GM12873 (cell line): ENCODE measurements at regions not wholly inside any gene's neighbourhood (a gene's known extent, or its start where the extent isn't known, plus 50 kb on each side); places are given as distances from the start of the nearest gene placed in this dataset.

Experiments used
- TF ChIP-seq, protein P1 (sequence below): IDR thresholded peaks from 2 replicates; pipeline ENCODE4 v1.5.1; 2012; ENCODE audit warnings: low read depth, mild to moderate bottlenecking, moderate library complexity, low read length, control low read depth; ENCODE audit not compliant: insufficient read depth; ENCODE audit errors: missing control alignments

DNA sequence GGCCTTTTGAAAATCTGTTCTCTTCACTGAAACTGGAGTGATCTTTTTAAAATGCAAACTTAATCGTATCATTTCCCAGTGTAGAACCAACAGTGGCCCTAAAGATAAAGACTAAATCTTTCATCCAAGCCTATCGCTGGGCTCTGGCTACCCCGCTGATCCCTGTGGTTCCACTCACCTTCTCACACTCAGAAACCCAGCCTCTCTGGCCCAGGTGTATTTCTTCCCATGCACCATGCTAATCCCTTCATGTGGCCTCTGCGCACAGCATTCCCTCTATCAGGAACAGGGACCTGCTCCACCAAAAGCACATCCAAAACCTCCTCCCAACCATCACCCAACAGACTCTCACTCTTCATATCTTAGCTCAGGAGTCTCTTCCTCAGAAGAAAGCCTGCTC is 214.1 kb upstream of the DAPK1 start:
- TF ChIP-seq, protein P1, sequence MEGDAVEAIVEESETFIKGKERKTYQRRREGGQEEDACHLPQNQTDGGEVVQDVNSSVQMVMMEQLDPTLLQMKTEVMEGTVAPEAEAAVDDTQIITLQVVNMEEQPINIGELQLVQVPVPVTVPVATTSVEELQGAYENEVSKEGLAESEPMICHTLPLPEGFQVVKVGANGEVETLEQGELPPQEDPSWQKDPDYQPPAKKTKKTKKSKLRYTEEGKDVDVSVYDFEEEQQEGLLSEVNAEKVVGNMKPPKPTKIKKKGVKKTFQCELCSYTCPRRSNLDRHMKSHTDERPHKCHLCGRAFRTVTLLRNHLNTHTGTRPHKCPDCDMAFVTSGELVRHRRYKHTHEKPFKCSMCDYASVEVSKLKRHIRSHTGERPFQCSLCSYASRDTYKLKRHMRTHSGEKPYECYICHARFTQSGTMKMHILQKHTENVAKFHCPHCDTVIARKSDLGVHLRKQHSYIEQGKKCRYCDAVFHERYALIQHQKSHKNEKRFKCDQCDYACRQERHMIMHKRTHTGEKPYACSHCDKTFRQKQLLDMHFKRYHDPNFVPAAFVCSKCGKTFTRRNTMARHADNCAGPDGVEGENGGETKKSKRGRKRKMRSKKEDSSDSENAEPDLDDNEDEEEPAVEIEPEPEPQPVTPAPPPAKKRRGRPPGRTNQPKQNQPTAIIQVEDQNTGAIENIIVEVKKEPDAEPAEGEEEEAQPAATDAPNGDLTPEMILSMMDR, result no peak

DNA sequence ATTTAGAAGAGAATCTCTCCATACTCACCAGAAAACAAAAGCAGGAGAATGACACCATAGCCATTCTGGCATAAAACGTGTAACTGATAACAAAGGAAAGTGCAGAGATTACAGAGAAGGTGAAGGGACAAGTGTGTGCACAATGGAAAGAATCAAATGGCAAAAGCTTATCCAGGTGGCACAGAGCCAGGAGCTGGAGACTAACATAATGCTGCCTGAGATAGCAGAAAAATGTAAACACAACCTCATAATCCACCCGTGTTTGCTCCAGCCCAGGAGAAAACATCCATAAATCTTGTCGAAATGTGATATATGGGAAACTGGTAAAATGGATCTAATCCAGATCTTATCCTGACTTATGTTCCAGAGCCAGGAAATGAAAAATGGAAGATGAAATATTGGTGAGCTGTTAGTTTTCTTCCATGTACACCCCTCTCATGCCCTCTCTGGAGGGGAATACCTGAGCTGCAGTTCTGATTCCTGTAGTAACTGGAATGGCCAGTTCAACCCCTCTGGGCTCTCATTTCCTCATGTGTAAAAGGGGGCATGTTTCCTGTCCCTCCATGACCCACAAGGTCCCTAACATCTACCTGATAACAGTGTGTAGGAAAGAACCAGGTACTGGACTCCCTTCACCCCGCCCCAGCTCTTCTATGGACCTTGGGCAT is 212.3 kb upstream of the DAPK1 start:
- TF ChIP-seq, protein P1, result no peak

DNA sequence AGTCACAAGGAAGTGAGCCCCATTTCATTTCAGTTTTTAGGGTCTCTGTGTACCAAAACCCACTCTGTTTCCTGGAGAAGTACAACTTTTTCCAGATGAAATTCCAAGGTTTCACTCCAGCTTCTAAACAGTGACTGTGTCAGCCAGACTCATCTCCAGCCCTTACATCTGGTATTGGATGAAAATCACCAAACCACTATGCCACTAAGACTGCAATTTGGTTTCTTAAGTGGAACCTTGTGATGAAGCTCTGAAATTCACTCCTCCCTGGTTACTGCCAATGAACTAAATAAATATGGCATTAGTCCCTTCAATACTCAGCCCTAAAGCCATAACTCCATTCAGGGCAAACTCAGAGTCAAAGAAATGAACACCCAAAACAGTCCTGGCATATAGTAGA is 211.2 kb upstream of the DAPK1 start:
- TF ChIP-seq, protein P1, result no peak

DNA sequence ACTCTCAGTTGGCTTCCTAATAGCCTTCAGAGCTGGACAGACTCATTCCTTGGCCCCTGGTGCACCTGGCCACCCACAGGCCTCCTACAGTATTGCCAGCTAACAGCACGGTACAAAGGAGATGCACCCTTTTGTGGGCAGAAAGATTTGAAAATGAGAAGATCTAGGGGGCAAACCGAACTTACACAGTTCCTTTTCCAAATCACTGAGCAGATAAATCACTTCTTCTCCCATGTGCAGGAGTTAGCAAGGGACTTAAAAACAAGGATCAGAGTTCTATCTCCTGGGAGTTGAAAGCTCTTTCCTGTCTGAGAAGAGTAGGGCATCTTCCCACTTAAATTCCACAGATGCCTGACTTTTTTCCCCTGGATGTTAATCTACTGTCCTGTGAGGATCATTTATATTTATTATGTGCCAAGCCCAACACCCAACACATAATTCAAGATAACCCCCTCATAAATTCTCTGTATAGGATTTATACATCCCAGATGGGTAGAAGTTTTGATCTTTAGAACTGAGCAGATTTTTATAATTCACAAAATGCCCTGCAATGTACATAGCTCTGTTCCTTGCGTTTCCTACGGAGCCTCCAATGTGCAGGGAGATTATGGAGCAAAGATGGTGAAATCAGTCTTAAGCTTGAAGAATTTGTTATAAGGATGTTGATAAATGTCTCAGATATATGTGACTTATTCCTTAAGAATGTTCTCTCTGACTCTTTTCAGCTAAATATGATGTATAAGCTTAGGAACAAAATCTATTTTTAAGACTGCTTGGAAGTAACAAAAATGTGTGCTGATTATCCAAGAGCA is 207.2 kb upstream of the DAPK1 start:
- TF ChIP-seq, protein P1, result peak; percentile 14

DNA sequence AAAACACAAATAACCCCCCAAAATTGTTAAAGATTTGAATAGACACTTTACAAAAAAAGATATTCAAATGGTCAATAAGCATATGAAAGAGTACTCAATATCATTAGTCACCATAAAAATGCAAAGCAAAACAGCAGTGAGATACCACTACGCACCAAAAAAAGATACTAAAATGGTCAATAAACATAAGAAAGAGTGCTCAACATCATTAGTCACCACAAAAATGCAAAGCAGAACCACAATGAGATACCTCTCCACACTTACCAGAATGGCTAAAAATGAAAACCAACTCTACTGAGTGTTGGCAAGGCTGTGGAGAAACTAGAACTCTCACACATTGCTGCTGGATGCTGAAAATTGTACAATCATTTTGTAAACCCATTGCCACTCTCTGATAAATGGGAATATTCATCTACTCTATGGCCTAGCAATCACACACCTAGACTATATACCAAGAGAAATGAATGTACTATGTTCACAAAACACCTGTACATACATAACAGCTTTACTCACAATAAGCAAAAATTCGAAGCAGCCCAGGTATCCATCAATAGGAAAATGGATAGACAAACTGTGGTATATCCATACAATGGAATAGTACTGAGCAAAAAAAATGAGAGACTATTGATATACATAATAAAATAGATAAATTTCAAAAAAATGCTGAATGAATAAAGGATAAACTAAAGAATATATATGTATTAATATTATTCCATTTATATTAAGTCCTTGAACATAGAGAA is 205.0 kb upstream of the DAPK1 start:
- TF ChIP-seq, protein P1, result no peak

DNA sequence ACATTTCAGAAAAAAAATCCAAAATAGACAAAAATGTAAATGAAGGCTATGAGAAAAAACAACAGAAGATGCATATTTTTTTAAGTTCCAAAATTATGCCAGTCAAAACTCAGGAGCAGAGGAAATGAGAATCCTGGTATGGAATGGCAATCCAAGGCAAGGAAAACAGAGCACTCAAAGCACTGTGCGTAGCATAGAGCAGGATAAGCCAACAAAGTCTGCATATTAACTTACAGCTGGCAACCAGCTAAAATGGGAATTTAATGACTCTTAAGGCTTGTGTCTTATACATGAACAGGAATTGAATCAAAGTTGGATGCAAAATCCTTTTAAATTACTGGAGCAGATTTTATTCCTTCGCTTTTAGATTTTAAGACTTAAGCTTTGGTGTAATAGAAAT is 203.5 kb upstream of the DAPK1 start:
- TF ChIP-seq, protein P1, result no peak

DNA sequence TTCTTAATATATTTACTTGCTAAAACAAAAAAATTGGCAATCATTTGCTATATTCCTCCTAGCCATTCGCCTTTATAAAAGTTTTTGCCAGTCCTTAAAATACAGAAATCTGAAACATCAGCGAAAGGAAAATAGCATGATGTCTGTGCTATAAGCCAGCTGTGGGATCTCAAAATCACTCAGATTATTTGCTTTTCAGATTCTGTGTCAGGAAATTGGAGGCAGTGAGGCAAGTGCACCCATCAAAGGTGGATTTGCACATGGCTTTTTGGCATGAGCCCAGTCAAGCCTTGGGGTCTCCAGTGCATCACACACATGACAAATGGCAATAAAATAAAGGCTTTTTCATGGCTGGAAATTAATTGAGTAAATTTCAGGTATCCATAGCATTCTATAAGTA is 196.8 kb upstream of the DAPK1 start:
- TF ChIP-seq, protein P1, result no peak
